ENCODE measurements at regions not wholly inside any gene's neighbourhood (a gene's known extent, or its start where the extent isn't known, plus 50 kb on each side); places are given as distances from the start of the nearest gene placed in this dataset.

DNA sequence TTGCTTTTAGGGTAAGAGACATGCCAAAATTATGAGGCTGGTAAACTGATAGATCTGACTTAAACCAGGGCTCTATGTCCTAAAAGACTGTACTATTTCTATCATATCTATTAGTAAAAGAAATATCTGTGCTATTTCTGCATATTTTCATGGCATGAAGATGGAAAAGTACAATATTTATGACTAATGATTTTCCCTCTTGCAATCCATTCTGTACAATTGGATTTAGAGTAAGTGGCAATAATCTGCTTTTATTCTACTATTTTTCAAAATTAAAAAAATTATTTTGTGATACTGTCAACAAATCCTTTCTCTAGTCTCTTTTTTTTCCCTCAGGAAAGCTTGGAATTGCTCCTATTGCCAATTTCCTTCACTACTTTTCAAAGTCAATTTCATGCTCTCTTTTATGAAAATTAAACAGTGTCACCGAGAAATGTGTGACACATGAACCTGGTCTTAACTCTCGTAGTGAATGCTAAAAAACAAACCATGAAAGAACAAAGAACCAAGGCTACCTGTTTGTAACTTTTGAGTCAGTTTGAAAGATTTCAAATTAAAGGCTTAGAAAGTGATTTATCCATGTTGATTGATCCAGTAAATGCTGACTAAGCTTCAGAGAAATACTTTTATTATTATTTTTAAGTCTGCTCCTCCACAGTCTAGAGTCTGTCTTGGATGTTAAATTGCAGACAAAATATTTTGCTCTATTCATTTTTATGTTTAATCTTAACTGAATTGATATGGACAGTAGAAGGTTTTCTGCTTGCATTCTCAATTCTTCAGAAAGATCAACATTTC is 262.7 kb upstream of the CHRM2 start:
- Histone ChIP-seq H3K9me3 (no peaks in the 10 kb centered on the region), H3K36me3 (no peaks in the 10 kb centered on the region), H3K4me1 (replicated peaks) (no peaks in the 10 kb centered on the region), H3K27ac (no peak overlapping the region), H3K27me3 (replicated peaks; ENCODE audit: insufficient read depth) (no peaks in the 10 kb centered on the region), H3K4me3 (no peak overlapping the region)
- intact Hi-C loops (cut with DNase I): no loop called here
- no peak for TF ChIP-seq POLR2AphosphoS5 (IDR thresholded peaks at IDR 0.05)
- TF ChIP-seq, protein P1, sequence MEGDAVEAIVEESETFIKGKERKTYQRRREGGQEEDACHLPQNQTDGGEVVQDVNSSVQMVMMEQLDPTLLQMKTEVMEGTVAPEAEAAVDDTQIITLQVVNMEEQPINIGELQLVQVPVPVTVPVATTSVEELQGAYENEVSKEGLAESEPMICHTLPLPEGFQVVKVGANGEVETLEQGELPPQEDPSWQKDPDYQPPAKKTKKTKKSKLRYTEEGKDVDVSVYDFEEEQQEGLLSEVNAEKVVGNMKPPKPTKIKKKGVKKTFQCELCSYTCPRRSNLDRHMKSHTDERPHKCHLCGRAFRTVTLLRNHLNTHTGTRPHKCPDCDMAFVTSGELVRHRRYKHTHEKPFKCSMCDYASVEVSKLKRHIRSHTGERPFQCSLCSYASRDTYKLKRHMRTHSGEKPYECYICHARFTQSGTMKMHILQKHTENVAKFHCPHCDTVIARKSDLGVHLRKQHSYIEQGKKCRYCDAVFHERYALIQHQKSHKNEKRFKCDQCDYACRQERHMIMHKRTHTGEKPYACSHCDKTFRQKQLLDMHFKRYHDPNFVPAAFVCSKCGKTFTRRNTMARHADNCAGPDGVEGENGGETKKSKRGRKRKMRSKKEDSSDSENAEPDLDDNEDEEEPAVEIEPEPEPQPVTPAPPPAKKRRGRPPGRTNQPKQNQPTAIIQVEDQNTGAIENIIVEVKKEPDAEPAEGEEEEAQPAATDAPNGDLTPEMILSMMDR (IDR thresholded peaks at IDR 0.05): no peak
- DNase-seq (ENCODE audit: low spot score): no peak
- 74% methylated on average over 2 of the region's 2 CpGs for WGBS

DNA sequence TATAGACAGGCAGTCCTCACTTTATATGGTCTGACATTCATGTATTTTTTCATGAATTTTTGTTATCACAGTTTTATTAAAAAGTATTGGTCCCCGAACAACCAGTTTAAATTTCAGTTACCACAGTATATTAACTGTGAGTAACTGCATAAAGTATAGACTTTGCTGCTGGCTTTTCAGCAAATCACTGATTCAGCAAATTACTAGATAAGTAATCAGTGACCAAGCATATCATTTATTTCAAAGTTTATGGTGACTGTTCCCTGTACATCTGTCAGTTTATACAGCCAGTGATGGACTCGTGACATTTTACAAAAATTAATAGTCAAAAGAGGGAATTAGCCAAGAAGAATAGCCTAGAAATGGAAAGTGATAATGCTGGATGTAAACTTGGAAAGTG is 266.7 kb upstream of the CHRM2 start:
- intact Hi-C loops (cut with DNase I): no loop called here
- Histone ChIP-seq H3K27ac (no peak overlapping the region), H3K9me3 (no peaks in the 10 kb centered on the region), H3K4me1 (replicated peaks) (no peaks in the 10 kb centered on the region), H3K4me3 (no peak overlapping the region), H3K36me3 (no peaks in the 10 kb centered on the region), H3K27me3 (replicated peaks; ENCODE audit: insufficient read depth) (no peaks in the 10 kb centered on the region)
- DNase-seq (ENCODE audit: low spot score): no peak
- TF ChIP-seq POLR2A (IDR thresholded peaks at IDR 0.05) (no peak), POLR2AphosphoS5 (IDR thresholded peaks at IDR 0.05) (no peak)
- TF ChIP-seq, protein P1 (IDR thresholded peaks at IDR 0.05): no peak
- 72% methylated on average over 2 of the region's 2 CpGs for WGBS

DNA sequence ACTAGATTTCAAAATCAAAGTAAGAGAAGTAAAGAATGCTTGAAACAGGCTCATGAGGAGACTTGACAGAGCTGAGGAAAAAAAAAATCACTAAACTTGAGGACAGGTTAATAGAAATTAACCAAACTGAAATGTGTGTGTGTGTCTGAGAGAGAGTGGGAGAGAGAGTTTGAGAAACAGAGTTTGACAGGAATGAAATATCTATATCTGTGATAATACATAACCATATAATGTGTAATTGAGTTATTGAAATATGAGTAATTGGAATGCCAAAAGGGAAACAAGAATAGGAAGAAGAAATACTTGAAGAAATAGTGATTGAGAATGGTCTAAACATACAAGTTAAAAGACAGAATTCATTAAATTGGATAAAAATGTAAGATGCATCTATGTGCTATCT is 268.0 kb upstream of the CHRM2 start:
- H3K36me3 ChIP-seq: no peaks in the 10 kb centered on the region
- no peak overlapping the region for H3K4me3 ChIP-seq
- TF ChIP-seq POLR2A (IDR thresholded peaks at IDR 0.05): no peak
- no peak for TF ChIP-seq POLR2AphosphoS5 (IDR thresholded peaks at IDR 0.05)
- TF ChIP-seq, protein P1 (IDR thresholded peaks at IDR 0.05): no peak
- no peak overlapping the region for H3K27ac ChIP-seq
- intact Hi-C loops (cut with DNase I): no loop called here
- no peaks in the 10 kb centered on the region for H3K9me3 ChIP-seq
- no peak for DNase-seq (ENCODE audit: low spot score)
- H3K27me3 ChIP-seq (replicated peaks; ENCODE audit: insufficient read depth): no peaks in the 10 kb centered on the region
- H3K4me1 ChIP-seq (replicated peaks): no peaks in the 10 kb centered on the region

DNA sequence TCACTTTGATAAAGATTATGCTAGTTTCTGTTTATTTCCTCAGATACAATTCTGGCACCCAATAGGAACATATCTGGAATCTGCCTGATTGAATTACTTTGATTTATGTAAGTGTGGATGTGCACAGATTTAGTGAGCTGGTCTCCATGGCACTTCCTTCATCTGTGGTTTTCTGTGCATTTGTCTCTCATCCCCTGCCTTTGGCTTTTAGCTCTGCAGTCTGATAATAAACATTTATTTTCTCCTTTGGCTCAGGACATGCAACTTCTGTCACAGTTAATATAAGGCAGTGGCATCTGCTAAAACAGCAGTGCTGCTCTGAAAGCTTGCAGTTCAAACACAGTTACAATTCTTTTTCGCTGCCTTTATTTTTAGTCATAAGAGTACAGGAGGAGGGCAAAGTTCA is 273.7 kb upstream of the CHRM2 start:
- Histone ChIP-seq H3K4me1 (replicated peaks) (no peaks in the 10 kb centered on the region), H3K9me3 (no peaks in the 10 kb centered on the region), H3K27me3 (replicated peaks; ENCODE audit: insufficient read depth) (no peaks in the 10 kb centered on the region), H3K27ac (no peak overlapping the region), H3K4me3 (no peak overlapping the region), H3K36me3 (no peaks in the 10 kb centered on the region)
- 75% methylated on average over 1 of the region's 1 CpG for WGBS
- DNase-seq (ENCODE audit: low spot score): no peak
- TF ChIP-seq, protein P1 (IDR thresholded peaks at IDR 0.05): no peak
- no peak for TF ChIP-seq POLR2A (IDR thresholded peaks at IDR 0.05)
- TF ChIP-seq POLR2AphosphoS5 (IDR thresholded peaks at IDR 0.05): no peak
- intact Hi-C loops (cut with DNase I): no loop called here

DNA sequence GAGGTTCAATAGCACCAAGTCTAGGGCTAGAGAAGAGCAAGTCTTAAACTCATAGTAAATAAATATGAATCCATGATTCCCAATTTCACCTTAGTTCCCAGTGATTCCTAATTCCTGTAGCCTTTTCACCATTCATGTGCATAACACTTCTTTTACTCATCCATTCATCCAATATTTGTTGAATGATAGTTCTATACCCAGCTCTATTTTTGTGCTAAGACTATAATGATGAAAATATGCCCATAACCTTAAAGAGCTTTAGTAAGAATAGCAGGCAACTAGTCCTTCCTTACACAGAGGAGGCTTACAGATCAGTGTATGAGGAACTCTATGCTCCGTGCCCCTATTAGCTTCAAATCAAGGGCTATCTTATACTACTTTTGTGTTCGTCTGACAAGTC is 280.2 kb upstream of the CHRM2 start:
- TF ChIP-seq, protein P1 (IDR thresholded peaks at IDR 0.05): no peak
- TF ChIP-seq POLR2A (IDR thresholded peaks at IDR 0.05) (no peak), POLR2AphosphoS5 (IDR thresholded peaks at IDR 0.05) (no peak)
- Histone ChIP-seq H3K27me3 (replicated peaks; ENCODE audit: insufficient read depth) (no peaks in the 10 kb centered on the region), H3K4me3 (no peak overlapping the region), H3K4me1 (replicated peaks) (no peaks in the 10 kb centered on the region), H3K27ac (no peak overlapping the region), H3K9me3 (no peaks in the 10 kb centered on the region), H3K36me3 (no peaks in the 10 kb centered on the region)
- DNase-seq (ENCODE audit: low spot score): no peak
- WGBS: 85% methylated on average over 2 of the region's 2 CpGs
- intact Hi-C loops (cut with DNase I): no loop called here

All from prostate gland (tissue), 2 donors.